Stimulated activated CD8-positive, alpha-beta memory T cell treated with anti-CD3 and anti-CD28 coated beads, Interleukin-2, amount 100 ng/mL, for 48 hours (primary cell): ENCODE measurements at regions not wholly inside any gene's neighbourhood (a gene's known extent, or its start where the extent isn't known, plus 50 kb on each side); places are given as distances from the start of the nearest gene placed in this dataset.

ENCODE experiments used
- DNase-seq, 2 donors: peaks; one replicate each; pipeline ENCODE4 v3.0.0-alpha.2; 2020; ENCODE audit warnings: low read depth in 2 of 2

GRCh38 chr10:63708421-63708820, 187.2 kb downstream of the REEP3 start:
- no peak for DNase-seq

DNA sequence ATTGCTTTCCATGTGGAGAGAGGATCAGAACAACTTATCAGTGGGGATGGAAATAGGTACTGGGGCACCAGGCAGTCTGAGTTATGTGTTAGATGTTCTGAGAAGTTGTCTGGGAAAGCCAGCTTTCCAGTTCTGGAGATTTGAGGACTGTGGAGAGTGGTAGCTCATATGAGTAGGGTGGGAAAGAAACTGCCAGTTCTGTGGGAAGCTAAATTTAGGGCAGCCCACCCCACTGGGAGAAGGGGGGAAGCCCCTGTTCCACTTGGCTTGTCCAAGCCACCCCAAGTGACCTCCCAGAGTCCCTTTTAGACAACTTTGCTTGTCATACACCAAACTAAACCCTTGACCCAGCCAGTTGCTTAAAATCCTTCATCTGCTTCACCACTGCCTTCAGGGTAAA, 189.5 kb downstream of the REEP3 start:
- no peak for DNase-seq

- no peak for DNase-seq
Measured at GRCh38 chr10:63711361-63711760, 190.2 kb downstream of the REEP3 start.

DNA sequence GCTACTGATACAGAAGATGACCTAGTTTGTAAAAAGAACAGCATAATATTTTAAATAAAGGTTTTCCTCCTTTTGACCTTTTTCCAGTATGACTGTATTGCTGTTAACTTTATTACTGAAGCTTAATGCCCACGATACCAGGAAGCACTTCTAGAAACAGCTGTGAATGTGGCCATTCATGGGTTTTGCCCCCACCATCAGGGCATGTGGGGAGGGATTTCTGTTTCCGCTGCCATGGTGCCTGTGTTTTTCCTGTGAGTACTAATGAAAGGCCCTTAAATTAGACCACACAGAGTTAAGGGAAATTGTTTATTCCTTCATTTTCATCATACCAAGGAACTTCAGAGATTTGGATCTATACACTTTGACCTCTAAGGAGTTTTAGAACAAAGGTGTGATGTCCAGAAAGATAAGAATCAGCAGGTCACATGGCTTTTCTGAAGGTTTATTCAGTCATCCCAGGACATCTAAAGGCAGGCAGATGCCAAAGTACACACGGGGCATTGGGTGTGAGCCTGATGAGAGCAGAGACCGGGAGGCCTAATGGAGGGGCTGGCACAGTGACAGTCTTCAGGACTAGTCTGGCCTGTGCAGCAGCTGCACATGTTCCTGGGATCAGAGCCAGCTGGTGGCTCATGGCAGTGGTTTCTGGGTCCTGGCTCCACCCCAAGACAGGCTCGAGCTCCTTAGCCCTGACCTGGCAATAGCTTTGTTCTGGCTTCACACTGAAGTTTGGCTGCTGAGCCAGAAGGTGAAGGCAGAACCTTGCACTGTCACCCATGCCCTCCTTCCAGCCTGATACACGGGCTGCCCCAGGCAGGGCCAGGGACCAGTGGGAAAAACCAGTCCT, 190.9 kb downstream of the REEP3 start:
- DNase-seq: no peak

GRCh38 chr10:63712717-63713115, 191.5 kb downstream of the REEP3 start:
- no peak for DNase-seq

DNA sequence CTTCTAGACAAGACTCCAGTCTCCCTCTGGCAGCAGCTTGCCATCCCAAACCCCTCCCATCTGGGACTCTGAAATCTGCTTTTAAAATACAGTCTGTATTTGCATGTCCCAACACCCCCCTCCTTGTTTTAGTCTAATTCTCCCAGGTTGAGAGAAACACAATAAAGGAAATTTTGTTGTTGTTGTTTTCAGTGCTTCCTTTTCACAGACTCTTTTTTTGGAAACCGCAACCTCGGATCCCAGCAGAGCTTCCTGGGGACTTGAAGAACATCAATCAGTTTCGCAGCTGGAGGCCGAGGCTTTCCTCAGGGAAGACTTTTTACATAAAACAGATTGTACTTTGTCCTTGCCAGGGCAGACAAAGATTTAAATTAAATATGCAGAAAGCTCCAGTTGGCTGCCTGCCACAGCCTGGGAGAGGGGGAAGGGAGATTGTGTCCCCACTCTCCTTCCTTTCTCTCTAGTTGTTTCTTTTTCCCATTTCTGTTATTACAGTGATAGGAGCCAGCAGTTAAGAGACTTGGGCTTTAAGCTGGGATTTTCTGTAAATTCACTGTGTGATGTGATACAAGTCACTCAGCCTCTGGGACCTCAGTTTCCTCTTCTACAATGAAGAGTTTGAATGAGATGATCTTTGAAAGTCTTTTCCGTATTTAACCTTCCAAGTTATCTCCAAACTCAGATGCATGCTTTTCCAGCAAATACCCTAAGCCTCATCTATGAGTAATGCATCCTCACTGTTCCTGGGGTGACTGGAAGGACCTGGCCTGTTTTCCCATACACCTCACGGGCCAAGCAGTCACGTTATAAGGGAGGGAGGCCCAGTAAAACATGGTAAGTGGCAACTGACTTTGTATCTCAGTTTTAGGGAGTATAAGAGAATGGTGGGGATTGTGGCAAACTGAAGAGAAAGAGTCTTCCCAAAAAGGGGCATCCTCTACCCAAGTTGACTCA, 192.3 kb downstream of the REEP3 start:
- DNase-seq: no peak

DNA sequence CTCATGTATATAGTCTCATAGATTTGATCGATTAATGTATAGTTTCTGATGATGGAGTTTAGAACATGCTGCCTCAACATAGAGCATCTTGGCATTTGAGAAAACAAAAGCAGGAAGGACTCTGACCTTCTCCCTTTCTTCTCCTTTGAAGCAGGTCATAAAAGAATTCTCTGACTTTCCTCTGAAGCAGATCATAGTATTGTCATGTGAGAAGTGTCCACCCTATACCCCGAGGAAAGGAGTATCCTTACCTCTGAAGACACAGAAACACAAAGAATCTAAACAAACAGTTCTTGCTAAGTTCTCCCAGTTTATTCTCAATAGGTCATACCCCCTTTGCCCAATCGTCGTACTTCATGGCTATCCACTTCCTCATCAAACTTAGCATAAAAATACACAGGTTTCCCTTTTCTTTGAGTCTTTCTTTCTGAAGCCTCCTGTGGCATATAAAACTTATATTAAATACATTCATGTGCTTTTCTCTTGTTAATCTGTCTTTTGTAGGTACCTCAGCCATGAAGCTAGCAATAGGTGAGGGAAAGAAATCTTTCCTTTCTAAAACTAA, 194.9 kb downstream of the REEP3 start:
- DNase-seq: no peak

- no peak for DNase-seq
Measured at GRCh38 chr10:63717027-63717715, 196.0 kb downstream of the REEP3 start.

DNA sequence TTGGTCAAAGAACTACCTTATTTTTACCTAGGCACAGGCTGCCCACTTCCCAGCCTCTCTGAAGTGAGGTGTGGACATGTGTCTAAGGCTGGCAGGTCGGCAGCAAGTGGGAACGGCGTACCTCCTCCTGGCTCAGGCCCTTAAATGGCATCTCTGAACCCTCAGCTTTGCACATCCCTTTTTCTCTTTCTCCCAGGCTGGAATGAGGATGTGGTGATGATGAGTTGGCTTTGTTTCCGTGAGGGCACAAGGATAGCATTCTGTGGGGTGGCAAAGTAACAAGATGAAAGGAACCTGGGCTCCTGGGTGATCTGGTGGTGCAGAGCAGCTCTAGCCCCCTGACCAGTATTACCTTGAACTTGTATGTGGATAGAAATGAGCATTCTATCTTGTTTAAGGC, 196.8 kb downstream of the REEP3 start:
- no peak for DNase-seq

DNA sequence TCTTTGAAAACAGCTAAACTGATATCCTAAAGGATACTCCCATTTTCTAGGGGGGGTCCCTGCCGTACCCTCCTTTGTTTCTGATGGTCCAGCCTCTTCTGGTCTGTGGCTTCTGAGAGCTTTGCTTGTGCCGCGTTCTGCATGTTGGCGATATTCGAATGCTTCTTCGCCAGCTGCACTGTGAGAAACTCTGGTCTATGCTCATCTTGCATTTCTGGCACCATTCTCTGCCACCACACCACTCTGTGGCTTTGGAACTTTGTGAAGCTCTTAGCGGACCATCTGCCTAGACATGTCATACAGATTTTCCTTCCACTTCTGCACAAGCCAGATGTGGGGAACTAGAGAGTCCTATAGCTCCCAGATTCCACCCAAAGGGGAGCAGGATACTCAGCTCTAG, 197.2 kb downstream of the REEP3 start:
- DNase-seq: no peak

DNA sequence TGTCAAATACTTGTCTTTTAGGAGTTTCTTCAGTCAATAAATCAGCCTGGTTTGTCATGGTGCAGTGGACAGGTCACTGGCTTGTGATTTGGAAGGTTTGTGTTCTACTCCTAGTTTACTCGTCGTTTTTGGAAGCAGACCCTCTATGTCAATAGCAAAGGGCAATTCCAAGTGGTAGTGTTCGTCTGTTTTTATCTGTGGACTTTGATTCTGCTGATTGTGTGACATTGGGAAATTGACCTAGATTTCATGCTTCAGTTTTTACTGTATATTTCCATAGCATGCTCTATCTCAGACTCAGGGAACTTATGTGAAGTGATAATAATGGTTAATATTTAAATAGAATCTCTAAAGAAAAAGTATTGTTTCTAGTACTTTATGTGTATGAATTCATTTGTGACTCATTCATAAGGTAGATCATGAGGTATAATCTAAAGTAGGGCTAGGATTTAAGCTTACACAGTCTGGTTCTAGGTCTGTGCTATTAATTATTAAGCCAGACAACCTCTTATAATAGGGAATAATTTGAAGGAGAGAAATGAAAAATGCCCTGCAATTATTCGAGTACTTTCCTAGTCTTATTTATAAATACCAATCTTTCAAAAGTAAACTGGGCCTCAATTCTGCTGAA, 198.1 kb downstream of the REEP3 start:
- no peak for DNase-seq

DNA sequence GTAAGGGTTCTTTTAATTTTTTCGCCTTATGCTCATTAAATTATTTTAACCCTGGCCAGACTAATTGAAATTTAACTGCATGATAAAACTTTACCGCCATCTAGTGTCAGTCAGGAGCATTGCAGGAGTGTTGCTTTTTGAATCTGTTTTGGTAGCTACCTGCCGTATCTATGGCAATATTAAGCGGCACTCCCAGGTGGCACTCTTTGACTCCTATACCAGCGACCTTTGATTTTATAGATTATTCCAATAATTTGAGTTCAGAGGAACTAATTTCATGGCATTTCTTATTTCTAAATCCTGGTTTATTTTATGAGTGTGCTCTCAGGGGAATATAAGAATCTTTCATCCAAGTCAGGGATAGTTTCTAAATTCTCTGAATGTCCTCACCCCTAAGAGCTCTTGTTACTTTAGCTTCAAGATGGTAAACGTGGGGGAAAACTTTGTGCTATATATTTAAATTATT, 198.9 kb downstream of the REEP3 start:
- no peak for DNase-seq

DNA sequence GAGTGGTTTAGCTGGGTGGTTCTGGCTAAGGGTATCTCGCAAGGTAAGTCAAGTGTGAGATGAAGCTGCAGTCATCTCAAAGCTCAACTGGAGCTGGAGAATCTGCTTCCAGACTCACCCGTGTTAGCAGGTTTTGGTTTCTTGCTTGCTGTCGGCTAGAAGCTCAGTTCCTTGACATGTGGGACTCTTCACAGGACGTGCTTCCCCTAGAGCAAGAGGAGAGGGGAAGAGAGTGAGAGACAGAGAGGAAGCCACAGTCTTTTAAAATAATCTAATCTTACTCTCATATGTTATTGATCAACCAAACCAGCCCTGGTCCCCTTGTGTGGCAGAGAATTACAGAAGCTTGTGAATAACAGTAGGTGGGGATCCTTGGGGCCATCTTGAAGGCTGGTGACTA, 199.5 kb downstream of the REEP3 start:
- no peak for DNase-seq

GRCh38 chr10:63722537-63722936, 201.3 kb downstream of the REEP3 start:
- DNase-seq: no peak

DNA sequence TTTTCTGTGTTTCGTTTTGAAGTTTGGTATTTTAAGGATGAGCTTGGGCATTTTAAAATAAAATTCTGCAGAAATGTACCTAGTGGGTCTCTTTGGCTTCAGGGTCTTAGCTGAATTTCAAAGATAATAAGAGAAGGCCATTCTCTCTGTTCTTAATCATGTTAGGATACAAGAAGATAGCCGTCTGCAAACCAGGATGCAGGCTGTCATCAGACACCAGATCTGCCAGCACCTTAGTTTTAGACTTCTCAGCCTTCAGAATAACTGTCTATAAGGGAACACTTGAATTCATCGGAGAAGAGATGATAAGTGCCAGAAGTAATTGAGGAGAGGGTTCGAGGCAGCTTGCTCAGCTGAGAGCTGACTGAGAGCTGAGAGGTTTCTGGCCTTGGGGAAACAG, 202.1 kb downstream of the REEP3 start:
- no peak for DNase-seq

DNA sequence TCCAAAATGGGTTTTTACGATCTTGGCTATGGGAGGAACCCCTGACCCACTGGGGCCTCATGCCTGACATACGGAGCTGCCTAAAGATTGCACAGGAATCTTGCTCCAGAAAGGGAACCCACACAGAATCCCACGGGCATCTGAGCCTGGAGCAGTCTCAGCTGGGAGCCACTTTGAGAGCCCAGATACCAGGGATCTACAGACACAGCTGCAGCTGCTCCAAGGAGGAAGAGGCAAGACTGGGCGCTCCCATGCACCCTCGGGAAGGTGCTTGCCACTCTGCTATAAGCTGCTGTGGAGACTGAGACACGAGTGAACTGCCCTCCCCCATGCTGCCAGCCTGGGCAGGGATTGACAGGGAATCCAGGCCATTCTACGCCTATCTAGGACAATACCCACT, 202.5 kb downstream of the REEP3 start:
- DNase-seq: no peak

- DNase-seq: no peak
Measured at GRCh38 chr10:63724922-63725321, 203.7 kb downstream of the REEP3 start.

DNA sequence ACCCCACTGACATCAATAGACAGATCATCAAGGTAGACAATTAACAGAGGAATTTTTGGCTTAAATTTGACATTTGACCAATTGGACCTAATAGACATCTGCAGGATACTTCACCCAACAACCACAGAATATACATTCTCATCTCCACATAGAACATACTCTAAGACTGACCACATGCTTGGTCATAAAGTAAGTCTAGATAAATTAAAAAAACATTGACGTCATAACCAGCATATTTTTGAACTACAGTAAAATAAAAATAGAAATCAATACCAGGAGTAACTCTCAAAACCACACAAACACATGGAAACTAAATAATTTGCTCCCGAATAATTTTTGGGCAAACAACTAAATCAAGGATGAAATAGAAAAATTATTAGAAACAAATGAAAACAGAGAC, 205.7 kb downstream of the REEP3 start:
- DNase-seq: no peak

DNA sequence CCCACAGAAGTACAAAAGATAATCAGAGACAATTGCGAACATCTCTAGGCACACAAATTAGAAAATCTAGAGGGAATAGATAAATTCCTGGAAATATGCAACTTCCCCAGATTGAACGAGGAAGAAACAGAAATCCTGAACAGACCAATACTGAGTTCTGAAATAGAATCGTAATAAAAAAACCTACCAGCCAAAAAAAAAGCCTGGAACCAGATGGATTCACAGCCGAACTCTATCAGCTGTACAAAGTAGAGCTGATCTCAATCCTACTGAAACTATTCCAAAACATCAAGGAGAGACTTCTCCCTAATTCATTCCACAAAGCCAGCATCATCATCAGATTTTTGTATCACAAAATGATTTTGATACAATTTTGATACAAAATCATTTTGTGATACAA, 206.4 kb downstream of the REEP3 start:
- DNase-seq: no peak

GRCh38 chr10:63735305-63735704, 214.1 kb downstream of the REEP3 start:
- DNase-seq: no peak

DNA sequence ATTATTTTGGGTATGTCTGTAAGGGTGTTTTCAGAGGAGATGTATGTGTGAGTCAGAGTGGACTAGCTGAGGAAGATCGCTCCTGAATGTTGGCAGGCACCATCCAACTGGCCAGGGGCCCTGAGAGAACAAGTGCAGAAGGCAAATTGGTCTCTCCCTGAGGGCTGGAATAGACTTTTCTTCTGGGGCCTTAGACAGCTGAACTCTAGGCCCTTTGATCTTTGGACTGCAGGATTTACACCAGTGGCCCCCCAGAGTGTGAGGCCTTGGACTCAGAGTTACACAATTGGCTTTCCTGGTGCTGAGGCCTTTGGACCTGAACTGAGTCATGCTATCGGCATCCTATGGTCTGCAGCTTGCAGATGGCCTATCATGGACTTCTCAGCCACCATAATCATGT, 217.2 kb downstream of the REEP3 start:
- no peak for DNase-seq
